Spleen (tissue), 11 donors: ENCODE measurements at regions not wholly inside any gene's neighbourhood (a gene's known extent, or its start where the extent isn't known, plus 50 kb on each side); places are given as distances from the start of the nearest gene placed in this dataset.

Experiments used
- DNase-seq: peaks from one replicate; pipeline ENCODE4 v3.0.0-alpha.2; 2020
- H3K27ac ChIP-seq, 8 donors: fragments of 200-600 bp; sonication (generic) in 7 of 8; 1 replicate in 4 of 8; 2 replicates in 4 of 8; pipeline versions ENCODE4 v1.5.0 to v1.8.0; 2016 to 2021; ENCODE audit warnings: inconsistent platforms in 4 of 8, mild to moderate bottlenecking in 4 of 8, moderate library complexity in 1 of 8
- H3K27me3 ChIP-seq, 7 donors: fragments of 200-600 bp; sonication (generic) in 6 of 7; replicated peaks in 1 of 7; 1 replicate in 4 of 7; 2 replicates in 3 of 7; pipeline versions ENCODE4 v1.5.0 to v1.8.0; 2016 to 2021; ENCODE audit warnings: inconsistent platforms in 3 of 7, mild to moderate bottlenecking in 1 of 7
- H3K36me3 ChIP-seq, 6 donors: fragments of 200-600 bp; sonication (generic) in 5 of 6; 1 replicate in 4 of 6; 2 replicates in 2 of 6; pipeline versions ENCODE4 v1.5.0 to v1.8.0; 2016 to 2021; ENCODE audit warnings: inconsistent platforms in 2 of 6
- H3K4me1 ChIP-seq, 6 donors: fragments of 200-600 bp; sonication (generic) in 5 of 6; 1 replicate in 3 of 6; 2 replicates in 3 of 6; pipeline versions ENCODE4 v1.5.0 to v1.8.0; 2016 to 2021; ENCODE audit warnings: inconsistent platforms in 3 of 6
- H3K4me3 ChIP-seq, 8 donors: fragments of 200-600 bp; sonication (generic) in 7 of 8; 1 replicate in 4 of 8; 2 replicates in 4 of 8; pipeline versions ENCODE4 v1.5.0 to v1.8.0; 2016 to 2021; ENCODE audit warnings: inconsistent platforms in 4 of 8, mild to moderate bottlenecking in 4 of 8, moderate library complexity in 2 of 8
- H3K9me3 ChIP-seq, 8 donors: fragments of 200-600 bp; sonication (generic) in 7 of 8; 1 replicate in 4 of 8; 2 replicates in 4 of 8; pipeline versions ENCODE4 v1.5.0 to v1.8.0; 2016 to 2021; ENCODE audit warnings: inconsistent platforms in 4 of 8
- CTCF ChIP-seq, 11 experiments: fragments of 200-600 bp in 7 of 11; fragments of 450-650 bp in 4 of 11; sonication (generic) in 4 of 11; IDR thresholded peaks in 8 of 11; conservative IDR thresholded peaks in 3 of 11; 1 replicate in 7 of 11; 2 replicates in 4 of 11; pipeline versions ENCODE4 v1.4.0 to v1.8.0; 2016 to 2021; ENCODE audit warnings: antibody characterized with exemption in 11 of 11, inconsistent platforms in 4 of 11, mild to moderate bottlenecking in 1 of 11
- POLR2A ChIP-seq, 3 donors: fragments of 450-650 bp; IDR thresholded peaks; one replicate each; pipeline ENCODE4 v1.5.1; 2017; ENCODE audit warnings: antibody characterized with exemption in 3 of 3, mild to moderate bottlenecking in 1 of 3
- POLR2AphosphoS5 ChIP-seq, 3 donors: sonication (generic); formaldehyde crosslinking; IDR thresholded peaks; one replicate each; pipeline ENCODE4 v1.5.1; 2017; ENCODE audit warnings: antibody characterized with exemption in 3 of 3
- WGBS, 5 donors: extraction: QIAGEN DNeasy Blood & Tissue Kit in 3 of 5; methylation state at CpG; one replicate each; pipeline versions ENCODE4 v1.1.5 to v1.1.7; 2013 to 2018; 5-methylcytosine and 5-hydroxymethylcytosine counted together
- intact Hi-C: fragments of 100-400 bp; cut with DNase I; formaldehyde crosslinking; loops from one replicate; pipeline ENCODE4 v1.15.0; 2023; ENCODE audit warnings: low total_unique reads
- donor health status: healthy with polysubstance abuse.
- donor health status: DM: no; HTN: no; CAD: no; lungs with moderate emphysema.
- donor health status: DM: no; HTN: no; CAD: no.
- donor health status: Bipolar disorder and iron deficiency.
- donor health status: healthy.
- donor health status: DM: no; HTN: no; CAD: no.
- donor health status: DM: yes; HTN: yes; CAD: no.

DNA sequence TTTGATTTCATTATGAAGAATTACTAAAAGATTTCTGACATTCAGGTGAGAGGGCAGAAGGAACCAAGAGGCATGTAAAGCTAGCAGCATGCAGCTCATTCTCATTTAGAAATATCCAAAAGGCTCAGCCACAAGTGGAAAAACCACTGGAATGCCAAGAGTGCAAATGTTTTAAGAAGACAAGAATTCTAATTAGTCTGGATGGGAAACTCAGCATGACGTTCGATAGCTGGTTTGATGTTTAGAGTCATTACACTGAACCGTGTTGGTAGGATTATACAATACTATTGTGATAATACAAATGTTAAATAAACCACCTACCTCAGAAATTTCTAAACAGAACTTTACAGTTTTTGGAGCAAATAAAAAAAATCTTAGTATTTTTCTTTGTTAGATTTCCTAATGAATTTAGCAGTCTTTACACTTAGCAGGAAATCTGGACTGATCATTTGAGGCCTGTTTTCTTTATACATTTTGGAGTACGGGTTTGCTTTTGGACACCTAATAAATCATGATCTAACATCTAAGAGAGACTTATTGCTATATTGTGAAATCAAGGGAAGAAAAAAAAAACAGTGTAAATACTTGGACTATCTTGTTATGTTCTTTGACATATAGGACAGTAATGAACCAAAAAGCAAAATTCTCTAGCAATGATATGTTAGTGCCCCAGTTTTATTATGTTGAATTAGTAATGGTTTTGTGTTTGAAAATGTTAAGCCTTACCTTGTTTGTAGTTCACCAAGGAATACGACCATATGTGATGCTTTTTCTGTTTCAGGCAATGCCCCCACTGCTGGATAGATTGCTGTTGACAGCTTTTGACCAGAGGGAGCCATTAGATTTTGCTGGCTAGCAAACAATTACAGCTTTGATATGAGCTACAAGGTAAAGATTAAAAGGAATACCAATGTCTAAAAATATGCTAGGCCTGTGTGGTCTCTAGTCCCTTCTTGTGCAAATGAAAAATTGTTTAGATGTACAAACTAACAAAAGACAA, 354.1 kb upstream of the SEMA3A start:
- intact Hi-C loops = no loop called here

DNA sequence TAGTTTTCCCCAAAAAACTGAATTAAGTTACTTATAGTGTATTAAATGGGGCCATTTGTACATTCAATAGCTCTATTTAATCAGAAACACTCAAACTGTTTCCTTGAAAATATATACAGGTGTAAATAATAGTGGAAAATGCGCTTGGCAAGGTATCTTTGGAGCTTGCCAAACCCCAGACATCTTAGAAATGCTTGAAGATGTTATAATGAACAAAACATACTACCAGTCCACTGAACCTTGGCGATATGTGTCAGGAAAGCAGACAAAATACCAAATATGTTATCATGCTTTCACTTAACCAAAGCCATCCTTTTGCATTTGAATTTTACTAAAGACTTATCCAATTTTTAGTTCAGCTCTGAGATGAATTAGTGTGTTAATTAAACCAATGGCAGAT, 352.7 kb upstream of the SEMA3A start:
- Histone ChIP-seq H3K27me3 (no peaks in the 10 kb centered on the region), H3K27ac (no peak overlapping the region), H3K4me1 (no peaks in the 10 kb centered on the region), H3K36me3 (no peaks in the 10 kb centered on the region), H3K4me3 (no peak overlapping the region), H3K9me3 (no peaks in the 10 kb centered on the region)
- TF ChIP-seq POLR2A (IDR thresholded peaks at IDR 0.05) = no peak
- 72 to 91% (median 85%) methylated on average over 2 of the region's 2 CpGs for WGBS, 5 donors
- DNase-seq = no peak
- intact Hi-C loops = no loop called here

More for the DNA sequence above, 354.1 kb upstream of the SEMA3A start:
- no peak for TF ChIP-seq POLR2AphosphoS5 (IDR thresholded peaks at IDR 0.05)
- H3K27me3 ChIP-seq = no peaks in the 10 kb centered on the region
- no peaks in the 10 kb centered on the region for H3K36me3 ChIP-seq
- no peak overlapping the region for H3K27ac ChIP-seq
- H3K4me1 ChIP-seq = no peaks in the 10 kb centered on the region
- no peaks in the 10 kb centered on the region for H3K9me3 ChIP-seq
- 61 to 71% (median 67%) methylated on average over 5 of the region's 5 CpGs for WGBS, 5 donors
- H3K4me3 ChIP-seq = no peak overlapping the region
- DNase-seq = no peak

- Histone ChIP-seq H3K4me3 (no peak overlapping the region), H3K27ac (no peak overlapping the region), H3K36me3 (no peaks in the 10 kb centered on the region), H3K27me3 (no peaks in the 10 kb centered on the region), H3K4me1 (no peaks in the 10 kb centered on the region), H3K9me3 (no peaks in the 10 kb centered on the region)
- intact Hi-C loops = no loop called here
- WGBS, 5 donors = 90 to 95% (median 94%) methylated on average over 12 of the region's 12 CpGs
- DNase-seq = no peak
- TF ChIP-seq POLR2A (IDR thresholded peaks at IDR 0.05) (no peak), CTCF (IDR thresholded peaks at IDR 0.05 in 8 of 11, conservative IDR thresholded peaks at IDR 0.05 in 3 of 11) (no peak), POLR2AphosphoS5 (IDR thresholded peaks at IDR 0.05) (no peak)
These were observed 351.8 kb upstream of the SEMA3A start for GRCh38 chr7:84546403-84546802.

DNA sequence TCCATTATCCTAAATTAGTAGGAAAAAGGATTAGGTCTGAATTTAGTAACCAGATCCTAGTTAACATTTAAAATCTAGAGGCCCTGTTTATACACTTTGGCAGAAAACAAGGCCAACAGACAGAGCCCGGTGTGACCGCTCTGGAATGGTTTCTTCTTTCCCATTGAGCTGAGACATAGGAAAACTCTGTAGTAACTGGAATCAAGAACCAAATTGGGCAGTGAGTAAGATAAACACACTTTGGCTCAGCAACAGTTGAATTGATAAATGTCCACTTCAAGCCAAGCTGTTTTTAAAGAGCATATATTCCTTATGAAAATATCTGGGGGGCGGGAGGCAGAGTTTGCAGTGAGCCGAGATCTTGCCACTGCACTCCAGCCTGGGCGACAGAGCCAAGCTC, 343.7 kb upstream of the SEMA3A start:
- intact Hi-C loops = no loop called here
- 87 to 94% (median 93%) methylated on average over 5 of the region's 5 CpGs for WGBS, 5 donors
- Histone ChIP-seq H3K9me3 (no peaks in the 10 kb centered on the region), H3K4me1 (no peaks in the 10 kb centered on the region), H3K4me3 (no peak overlapping the region), H3K36me3 (no peaks in the 10 kb centered on the region), H3K27me3 (no peaks in the 10 kb centered on the region), H3K27ac (no peak overlapping the region)
- TF ChIP-seq POLR2AphosphoS5 (IDR thresholded peaks at IDR 0.05) (no peak), POLR2A (IDR thresholded peaks at IDR 0.05) (no peak), CTCF (IDR thresholded peaks at IDR 0.05 in 8 of 11, conservative IDR thresholded peaks at IDR 0.05 in 3 of 11) (no peak)
- no peak for DNase-seq

- Histone ChIP-seq H3K27me3 (no peaks in the 10 kb centered on the region), H3K4me1 (no peaks in the 10 kb centered on the region)
These were observed 341.8 kb upstream of the SEMA3A start for GRCh38 chr7:84536271-84536870.

More at GRCh38 chr7:84536271-84536870, 341.8 kb upstream of the SEMA3A start:
- Histone ChIP-seq H3K9me3 (no peaks in the 10 kb centered on the region), H3K4me3 (no peak overlapping the region), H3K27ac (no peak overlapping the region), H3K36me3 (no peaks in the 10 kb centered on the region)
- 67 to 82% (median 75%) methylated on average over 3 of the region's 3 CpGs for WGBS, 5 donors
- DNase-seq = no peak
- TF ChIP-seq POLR2AphosphoS5 (IDR thresholded peaks at IDR 0.05) (no peak), POLR2A (IDR thresholded peaks at IDR 0.05) (no peak), CTCF (IDR thresholded peaks at IDR 0.05 in 8 of 11, conservative IDR thresholded peaks at IDR 0.05 in 3 of 11) (no peak)
- intact Hi-C loops = no loop called here
